ENCODE measurements at regions not wholly inside any gene's neighbourhood (a gene's known extent, or its start where the extent isn't known, plus 50 kb on each side); places are given as distances from the start of the nearest gene placed in this dataset.

DNA sequence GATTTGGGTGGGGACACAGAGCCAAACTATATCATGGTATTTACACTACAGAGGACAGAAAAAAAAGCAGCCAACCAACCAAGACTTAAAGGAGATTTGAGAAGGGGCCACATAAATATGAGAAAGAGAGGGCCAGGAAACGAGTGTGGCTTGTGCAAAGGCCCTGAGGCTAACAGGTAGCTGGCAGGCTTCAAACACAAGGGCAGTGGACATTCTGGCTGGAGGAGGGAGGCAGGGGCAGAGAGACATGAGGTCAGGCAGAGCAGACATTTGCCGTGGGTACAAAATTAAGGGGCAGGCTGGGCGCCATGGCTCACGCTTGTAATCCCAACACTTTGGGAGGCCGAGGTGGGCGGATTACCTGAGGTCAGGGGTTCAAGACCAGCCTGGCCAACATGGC is 278.7 kb downstream of the FOXO1 start:
- TF ChIP-seq, protein P1, sequence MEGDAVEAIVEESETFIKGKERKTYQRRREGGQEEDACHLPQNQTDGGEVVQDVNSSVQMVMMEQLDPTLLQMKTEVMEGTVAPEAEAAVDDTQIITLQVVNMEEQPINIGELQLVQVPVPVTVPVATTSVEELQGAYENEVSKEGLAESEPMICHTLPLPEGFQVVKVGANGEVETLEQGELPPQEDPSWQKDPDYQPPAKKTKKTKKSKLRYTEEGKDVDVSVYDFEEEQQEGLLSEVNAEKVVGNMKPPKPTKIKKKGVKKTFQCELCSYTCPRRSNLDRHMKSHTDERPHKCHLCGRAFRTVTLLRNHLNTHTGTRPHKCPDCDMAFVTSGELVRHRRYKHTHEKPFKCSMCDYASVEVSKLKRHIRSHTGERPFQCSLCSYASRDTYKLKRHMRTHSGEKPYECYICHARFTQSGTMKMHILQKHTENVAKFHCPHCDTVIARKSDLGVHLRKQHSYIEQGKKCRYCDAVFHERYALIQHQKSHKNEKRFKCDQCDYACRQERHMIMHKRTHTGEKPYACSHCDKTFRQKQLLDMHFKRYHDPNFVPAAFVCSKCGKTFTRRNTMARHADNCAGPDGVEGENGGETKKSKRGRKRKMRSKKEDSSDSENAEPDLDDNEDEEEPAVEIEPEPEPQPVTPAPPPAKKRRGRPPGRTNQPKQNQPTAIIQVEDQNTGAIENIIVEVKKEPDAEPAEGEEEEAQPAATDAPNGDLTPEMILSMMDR (IDR thresholded peaks at IDR 0.05; ENCODE audit: low read length), result no peak
- TF ChIP-seq EZH2 (IDR thresholded peaks at IDR 0.05; ENCODE audit: borderline replicate concordance, low read length), result no peak
